Posterior cingulate gyrus (tissue), 11 donors: ENCODE measurements at regions not wholly inside any gene's neighbourhood (a gene's known extent, or its start where the extent isn't known, plus 50 kb on each side); places are given as distances from the start of the nearest gene placed in this dataset.

ENCODE experiments used
- DNase-seq, 10 donors: peaks; one replicate each; pipeline versions ENCODE4 v3.0.0 to v3.0.0-alpha.2; 2020 to 2021; ENCODE audit warnings: mixed read lengths in 3 of 10
- intact Hi-C: fragments of 100-400 bp; cut with DNase I; formaldehyde crosslinking; loops from one replicate; pipeline ENCODE4 v1.15.1; 2023

- intact Hi-C loops = no loop called here
- no peak for DNase-seq
These were observed 110.7 kb upstream of the HNRNPA3 start for GRCh38 chr2:177101930-177102329.

DNA sequence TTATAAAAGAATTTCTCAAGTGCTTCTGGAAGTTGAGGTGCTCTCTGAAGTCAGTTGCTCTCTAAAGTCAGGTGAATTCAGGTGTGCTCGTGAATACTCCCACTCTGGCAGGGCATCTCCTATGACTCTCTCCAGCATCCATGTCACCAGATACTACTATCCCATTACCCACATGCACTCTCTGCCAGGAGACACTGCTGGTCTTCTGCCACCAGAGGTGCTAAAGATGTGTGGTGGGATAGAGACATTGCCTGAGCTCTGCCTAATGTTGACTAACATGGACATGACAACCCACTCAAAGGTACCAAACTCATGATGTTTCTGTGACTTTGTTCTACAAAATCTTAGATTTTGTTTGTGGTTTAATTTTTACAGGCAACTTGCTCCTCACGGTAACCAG, 106.4 kb upstream of the HNRNPA3 start:
- intact Hi-C loops = no loop called here
- no peak for DNase-seq

GRCh38 chr2:177108890-177109289, 103.7 kb upstream of the HNRNPA3 start:
- no peak for DNase-seq
- intact Hi-C loops = no loop called here

DNA sequence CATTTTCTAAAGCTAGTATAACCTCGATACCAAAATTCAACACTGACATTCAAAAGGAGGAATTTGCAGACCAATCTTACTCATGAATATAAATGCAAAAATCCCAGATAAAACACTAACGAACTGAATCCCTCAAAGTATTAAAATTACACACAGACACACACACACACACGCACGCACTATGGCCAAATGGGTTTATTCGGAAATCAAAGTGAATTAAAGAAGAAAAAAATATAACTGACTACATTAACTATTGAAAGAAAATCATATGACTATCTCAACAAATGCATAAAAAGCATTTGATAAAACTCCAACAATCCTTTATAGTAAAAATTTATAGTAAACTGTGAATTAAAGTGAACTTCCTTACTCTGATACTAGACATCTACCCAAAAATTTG, 97.9 kb upstream of the HNRNPA3 start:
- intact Hi-C loops = no loop called here
- no peak for DNase-seq

- DNase-seq = no peak
- intact Hi-C loops = no loop called here
These were observed 94.8 kb upstream of the HNRNPA3 start for GRCh38 chr2:177117755-177118154.

- no peak for DNase-seq
- intact Hi-C loops = no loop called here
These were observed 94.0 kb upstream of the HNRNPA3 start for GRCh38 chr2:177118636-177119035.

DNA sequence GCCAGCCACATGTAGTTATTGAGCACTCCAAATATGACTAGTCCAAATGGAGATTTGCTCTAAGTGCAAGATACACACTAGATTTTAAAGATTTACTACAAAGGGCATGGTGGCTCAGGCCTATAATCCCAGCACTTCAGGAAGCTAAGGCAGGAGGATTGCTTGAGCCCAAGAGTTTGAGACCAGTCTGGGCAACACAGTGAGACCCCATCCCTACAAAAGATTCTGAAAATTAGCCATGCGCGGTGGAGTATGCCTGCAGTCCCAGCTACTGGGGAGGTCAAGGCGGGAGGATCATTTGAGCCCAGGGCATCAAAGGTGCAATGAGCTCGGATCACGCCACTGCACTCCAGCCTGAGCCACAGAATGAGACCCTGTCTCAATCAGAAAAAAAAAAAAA, 93.5 kb upstream of the HNRNPA3 start:
- intact Hi-C loops = no loop called here
- DNase-seq = no peak

- intact Hi-C loops = no loop called here
- DNase-seq = no peak
These were observed 89.5 kb upstream of the HNRNPA3 start for GRCh38 chr2:177123048-177123447.

GRCh38 chr2:177124371-177124770, 88.2 kb upstream of the HNRNPA3 start:
- no peak for DNase-seq

DNA sequence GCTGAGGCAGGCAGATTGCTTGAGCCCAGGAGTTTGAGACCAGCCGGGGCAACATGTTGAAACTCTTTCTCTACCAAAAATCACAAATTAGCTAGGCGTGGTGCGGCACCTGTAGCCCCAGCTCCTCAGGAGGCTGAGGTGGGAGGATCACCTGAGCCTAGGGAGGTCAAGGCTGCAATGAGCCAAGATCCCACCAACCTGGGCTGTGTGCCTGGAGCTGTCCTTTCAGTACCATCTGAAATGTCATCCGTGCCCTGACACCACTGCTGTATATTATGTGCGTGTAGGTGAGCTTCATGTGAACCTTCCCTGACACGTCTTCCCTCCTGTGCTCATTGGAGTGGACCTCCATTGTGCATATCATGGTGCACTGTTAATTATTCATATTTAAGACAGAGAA, 84.8 kb upstream of the HNRNPA3 start:
- intact Hi-C loops = no loop called here

More at GRCh38 chr2:177124371-177124770, 88.2 kb upstream of the HNRNPA3 start:
- intact Hi-C loops = no loop called here

GRCh38 chr2:177129610-177130009, 83.0 kb upstream of the HNRNPA3 start:
- DNase-seq = no peak
- intact Hi-C loops = no loop called here

More for the DNA sequence above, 84.8 kb upstream of the HNRNPA3 start:
- DNase-seq = no peak

DNA sequence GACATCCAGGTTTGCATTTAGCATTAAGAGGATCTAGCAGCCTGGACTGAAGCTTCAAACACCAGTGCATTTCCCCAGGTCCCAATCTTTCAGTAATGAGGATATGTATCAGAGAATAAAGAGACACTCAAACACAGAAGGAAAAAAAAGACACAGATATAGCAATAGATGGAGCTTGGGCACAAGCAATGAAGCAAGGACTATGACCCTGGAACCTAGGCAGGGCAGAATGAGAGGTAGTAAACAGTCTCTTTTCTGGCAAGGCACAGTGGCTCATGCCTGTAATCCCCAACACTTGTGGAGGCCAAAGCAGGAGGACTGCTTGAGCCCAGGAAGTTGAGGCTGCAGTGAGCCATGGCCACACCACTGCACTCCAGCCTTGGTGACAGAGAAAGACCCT, 80.7 kb upstream of the HNRNPA3 start:
- intact Hi-C loops = no loop called here
- no peak for DNase-seq

- DNase-seq = no peak
- intact Hi-C loops = no loop called here
These were observed 73.8 kb upstream of the HNRNPA3 start for GRCh38 chr2:177138823-177139222.

DNA sequence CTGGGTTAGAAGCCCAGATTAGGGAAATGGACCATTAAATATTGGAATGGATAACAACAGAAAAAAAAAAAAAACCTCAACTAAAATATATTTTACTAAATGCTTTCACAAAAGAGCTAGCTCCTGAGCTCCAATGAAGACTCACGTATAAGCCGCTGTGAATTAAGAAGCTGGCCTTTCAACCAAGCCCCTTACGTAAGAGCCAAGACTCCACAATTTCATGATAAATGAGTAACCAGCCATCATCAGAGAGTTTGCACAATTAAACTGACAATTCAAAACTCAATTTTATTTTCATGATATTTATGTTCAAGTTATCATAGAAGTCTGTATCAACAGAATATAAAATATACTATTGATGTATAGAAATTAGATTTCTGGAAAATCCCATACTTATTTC, 70.7 kb upstream of the HNRNPA3 start:
- intact Hi-C loops = no loop called here
- no peak for DNase-seq

DNA sequence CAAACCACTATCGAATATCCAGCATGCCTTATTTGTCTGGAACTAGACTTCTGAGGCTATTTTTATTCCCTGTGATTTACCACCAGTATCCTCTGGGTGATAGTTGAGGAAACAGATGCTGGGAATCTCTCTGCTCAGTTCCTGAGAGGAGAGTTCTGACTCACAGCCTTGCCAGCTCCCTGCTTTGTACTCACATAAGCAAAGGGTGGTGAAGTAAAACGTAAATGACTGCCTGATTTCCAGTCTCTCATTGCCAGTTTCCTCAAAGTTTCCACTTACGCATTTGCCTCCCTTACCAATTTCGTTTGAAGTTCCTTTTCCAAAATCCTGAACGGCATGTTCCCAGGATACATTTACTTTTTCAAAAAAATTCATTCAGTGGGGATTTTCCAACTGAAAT, 69.2 kb upstream of the HNRNPA3 start:
- intact Hi-C loops = no loop called here
- no peak for DNase-seq

GRCh38 chr2:177147093-177147694, 65.4 kb upstream of the HNRNPA3 start:
- DNase-seq = no peak

DNA sequence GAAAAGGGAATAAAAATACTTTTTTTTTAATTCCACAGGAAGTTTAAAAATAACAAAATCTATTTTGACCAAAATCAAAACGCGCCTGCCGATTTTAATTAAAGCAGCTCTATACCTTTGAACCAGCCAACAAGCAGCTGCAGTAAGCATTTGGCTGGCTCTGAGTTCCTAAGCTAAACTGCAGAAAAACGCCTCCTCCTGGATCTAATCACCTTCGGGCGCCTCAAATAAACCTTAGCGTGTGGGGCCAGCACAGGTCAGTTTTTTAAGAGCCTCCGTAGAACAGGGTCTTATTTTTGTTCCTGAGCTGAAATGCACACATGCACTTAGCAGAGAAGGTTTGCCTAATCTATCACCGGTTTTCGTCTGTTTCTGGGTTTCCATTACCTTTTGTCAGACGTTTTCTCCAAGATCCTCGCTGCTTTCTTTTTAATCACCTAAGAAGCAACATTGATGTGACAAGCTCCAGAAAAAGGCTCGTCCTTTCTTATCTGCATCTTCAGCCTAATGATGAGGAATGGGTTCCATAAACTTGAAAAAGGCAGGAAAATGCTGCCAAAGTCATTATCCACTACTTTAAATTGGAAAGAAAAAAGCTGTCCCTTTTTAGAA, 64.7 kb upstream of the HNRNPA3 start:
- intact Hi-C loops = loop anchor here (5.0 kb wide), 3 partner anchors 326 to 1021 kb away; partner anchors contain the start of gene HOXD8
- no peak for DNase-seq

More at GRCh38 chr2:177147093-177147694, 65.4 kb upstream of the HNRNPA3 start:
- intact Hi-C loops = loop anchor here (5.0 kb wide), 3 partner anchors 325 to 1020 kb away; partner anchors contain the start of gene HOXD8

DNA sequence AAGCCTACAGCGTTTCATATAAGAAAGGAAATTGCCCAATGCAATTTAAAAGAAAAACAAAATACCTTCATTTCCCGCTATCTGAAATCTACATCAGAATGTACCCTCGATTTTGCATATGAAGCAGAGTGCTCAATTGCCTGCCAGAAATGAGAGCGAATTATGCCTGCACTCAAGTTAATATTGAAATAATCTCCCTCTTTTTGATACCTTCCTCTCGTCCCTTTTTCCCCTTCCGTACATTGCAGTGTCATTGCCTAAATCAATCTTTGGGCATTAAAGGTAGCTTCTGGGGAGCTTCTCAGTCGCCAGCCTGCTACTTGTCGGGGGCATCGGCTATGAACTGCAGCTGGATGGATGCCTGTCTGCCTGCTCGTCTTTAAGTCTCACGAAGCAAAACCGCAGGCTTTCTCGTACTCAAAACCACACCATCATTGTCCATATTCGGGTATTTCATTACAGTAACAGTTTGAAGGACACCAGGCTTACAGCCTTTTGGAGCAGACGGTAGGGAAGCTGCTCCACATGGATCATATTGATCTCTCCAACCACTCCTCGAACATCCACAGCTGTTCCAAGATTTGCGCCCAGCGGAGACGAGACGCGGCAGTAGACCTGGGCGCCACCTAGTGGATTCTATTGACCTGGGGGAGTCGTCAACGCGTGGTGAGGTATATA, 64.0 kb upstream of the HNRNPA3 start:
- DNase-seq = peak in 9 of 10 donors; percentile 51 to 94 (median 72)
- intact Hi-C loops = loop anchor here (5.0 kb wide), 3 partner anchors 326 to 1021 kb away; partner anchors contain the start of gene HOXD8

DNA sequence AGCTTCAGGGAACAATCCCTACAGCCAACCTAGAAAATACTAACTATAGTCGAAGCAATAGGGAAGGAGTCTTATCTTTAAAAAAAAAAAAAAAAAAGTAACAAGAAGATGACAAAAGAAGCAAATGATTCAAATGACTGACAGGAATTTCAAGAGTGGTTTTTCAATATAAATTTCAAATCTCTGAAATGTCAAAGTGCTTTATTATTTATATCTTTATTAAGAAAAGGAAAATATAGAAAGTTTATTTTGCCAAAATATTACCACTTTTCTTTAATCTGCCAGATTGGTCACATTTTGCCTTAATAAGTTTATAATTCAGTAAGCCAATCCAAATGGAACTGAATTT, 63.5 kb upstream of the HNRNPA3 start:
- no peak for DNase-seq
- intact Hi-C loops = loop anchor here (5.0 kb wide), 3 partner anchors 327 to 1022 kb away; partner anchors contain the start of gene HOXD8

DNA sequence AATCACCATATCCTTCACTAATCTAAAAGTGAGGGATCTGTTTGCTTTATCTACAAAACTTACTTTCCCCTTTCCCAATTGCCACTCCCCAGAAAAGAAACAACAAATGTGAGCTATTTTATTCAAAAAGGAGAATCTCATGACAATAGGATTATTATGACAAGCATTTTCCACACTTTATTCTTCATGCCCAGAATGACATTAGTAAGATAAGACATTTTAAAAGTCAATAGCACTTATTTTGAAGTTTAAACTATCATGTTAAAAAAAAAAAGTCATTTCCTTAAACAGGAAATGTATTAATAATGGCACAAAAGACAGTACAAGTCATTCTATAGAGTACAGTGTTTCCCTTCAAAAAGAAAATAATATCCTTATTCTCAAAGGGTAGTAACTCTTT, 58.8 kb upstream of the HNRNPA3 start:
- no peak for DNase-seq
- intact Hi-C loops = no loop called here

GRCh38 chr2:177154809-177155208, 57.8 kb upstream of the HNRNPA3 start:
- intact Hi-C loops = no loop called here

DNA sequence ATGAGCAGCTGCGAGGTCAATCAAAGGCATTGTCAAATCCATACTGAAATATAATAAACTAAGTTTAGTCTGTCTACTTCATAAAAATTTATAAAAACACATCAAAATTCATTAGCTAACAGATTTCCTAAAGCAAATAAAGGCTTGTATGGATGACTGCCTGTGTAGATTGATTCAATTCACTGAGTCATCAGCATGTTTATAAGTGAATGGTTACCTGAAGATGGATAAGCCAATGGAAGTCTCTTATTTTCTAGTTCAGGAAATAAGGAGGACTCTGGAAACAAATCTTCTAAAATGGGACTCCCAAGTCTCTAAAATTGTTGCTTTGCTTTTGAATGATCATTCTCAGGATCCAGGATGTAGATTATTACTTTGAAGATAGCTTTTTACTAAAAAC, 57.0 kb upstream of the HNRNPA3 start:
- intact Hi-C loops = no loop called here
- DNase-seq = no peak

More at GRCh38 chr2:177154809-177155208, 57.8 kb upstream of the HNRNPA3 start:
- DNase-seq = no peak
